Colonic mucosa (tissue), 4 donors: ENCODE measurements at regions not wholly inside any gene's neighbourhood (a gene's known extent, or its start where the extent isn't known, plus 50 kb on each side); places are given as distances from the start of the nearest gene placed in this dataset.

Experiments used
- DNase-seq: peaks from one replicate; pipeline ENCODE4 v3.0.0-alpha.2; 2020
- H3K27ac ChIP-seq: fragments of 200-600 bp; one replicate; pipeline ENCODE4 v1.8.0; 2021
- H3K27me3 ChIP-seq: fragments of 200-600 bp; one replicate; pipeline ENCODE4 v1.8.0; 2021
- H3K36me3 ChIP-seq: fragments of 200-600 bp; one replicate; pipeline ENCODE4 v1.8.0; 2021
- H3K4me1 ChIP-seq: fragments of 200-600 bp; one replicate; pipeline ENCODE4 v1.8.0; 2021; ENCODE audit warnings: mild to moderate bottlenecking
- H3K4me3 ChIP-seq: fragments of 200-600 bp; one replicate; pipeline ENCODE4 v1.8.0; 2021
- H3K9ac ChIP-seq, 2 donors: one replicate each; pipeline ENCODE4 v1.7.0; 2013; ENCODE audit warnings: control low read depth in 2 of 2, low read depth in 2 of 2, low read length in 2 of 2
- H3K9me3 ChIP-seq: fragments of 200-600 bp; one replicate; pipeline ENCODE4 v1.8.0; 2021
- CTCF ChIP-seq: fragments of 200-600 bp; IDR thresholded peaks from one replicate; pipeline ENCODE4 v1.8.0; 2022; ENCODE audit warnings: antibody characterized with exemption, mild to moderate bottlenecking
- intact Hi-C: fragments of 100-400 bp; cut with DNase I; formaldehyde crosslinking; loops from one replicate; pipeline ENCODE4 v1.14.1; 2022
- donor health status: healthy.
- donor health status: DM: no; HTN: no; CAD: no.
- donor health status: DM: no; HTN: no; CAD: no.

- Histone ChIP-seq H3K4me3 (no peak overlapping the region), H3K27ac (no peak overlapping the region), H3K9ac (no peak overlapping the region), H3K9me3 (no peaks in the 10 kb centered on the region), H3K27me3 (no peaks in the 10 kb centered on the region), H3K36me3 (no peaks in the 10 kb centered on the region), H3K4me1 (no peaks in the 10 kb centered on the region)
- DNase-seq: no peak
- no peak for TF ChIP-seq CTCF
- intact Hi-C loops: no loop called here
Observed at GRCh38 chr12:58629376-58629775, 290.9 kb downstream of the LRIG3 start.

DNA sequence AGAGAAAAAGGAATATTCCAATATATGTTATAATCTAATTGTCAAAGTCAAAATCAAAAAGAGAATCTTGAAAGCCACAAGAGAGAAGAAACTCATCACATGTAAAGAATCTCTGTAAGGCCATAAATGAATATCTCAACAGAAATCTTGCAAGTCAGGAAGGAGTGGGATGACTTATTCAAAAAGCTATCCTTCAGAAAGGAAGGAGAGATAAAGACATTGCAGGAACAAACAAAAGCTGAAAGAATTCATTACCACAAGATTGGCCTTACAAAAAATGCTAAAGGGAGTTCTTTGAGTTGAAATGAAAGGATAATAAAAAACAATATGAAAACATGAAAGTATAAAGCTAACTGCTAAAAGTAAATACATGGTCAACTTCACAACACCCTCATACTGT lies 286.8 kb downstream of the LRIG3 start:
- Histone ChIP-seq H3K27me3 (no peaks in the 10 kb centered on the region), H3K9me3 (no peaks in the 10 kb centered on the region), H3K36me3 (no peaks in the 10 kb centered on the region), H3K4me1 (no peaks in the 10 kb centered on the region), H3K27ac (no peak overlapping the region), H3K9ac (no peak overlapping the region), H3K4me3 (no peak overlapping the region)
- no peak for TF ChIP-seq CTCF
- intact Hi-C loops: no loop called here
- no peak for DNase-seq

DNA sequence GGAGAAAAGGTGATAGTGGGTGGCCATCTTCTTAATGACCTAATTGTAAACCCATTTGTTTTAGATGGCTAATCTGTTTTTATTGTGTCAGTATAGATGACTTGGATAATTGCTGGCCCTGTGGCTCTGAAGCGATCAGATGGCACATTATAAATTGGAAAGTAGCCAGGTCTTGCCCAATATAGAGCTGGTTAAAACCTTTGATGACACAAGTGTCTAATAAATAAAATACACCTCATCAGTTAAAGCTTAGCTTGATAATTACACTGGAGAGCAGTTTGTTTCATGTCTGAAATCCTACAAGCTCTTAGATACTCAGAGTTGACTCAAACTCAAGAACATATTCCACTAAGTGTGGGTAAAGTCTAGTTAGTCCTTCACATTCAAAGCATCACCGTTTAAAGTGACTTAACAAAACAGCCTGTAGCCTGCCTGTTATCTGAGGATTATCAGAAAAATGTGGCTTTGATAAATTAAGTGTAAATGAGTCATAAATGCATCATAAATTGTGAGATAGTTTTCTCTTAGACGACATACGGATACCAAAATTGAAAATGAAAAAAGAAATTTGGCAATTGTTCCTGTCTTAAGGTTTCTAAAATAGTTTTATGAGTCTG lies 280.9 kb downstream of the LRIG3 start:
- DNase-seq: no peak
- Histone ChIP-seq H3K36me3 (no peaks in the 10 kb centered on the region), H3K27ac (no peak overlapping the region), H3K4me1 (no peaks in the 10 kb centered on the region), H3K9me3 (no peaks in the 10 kb centered on the region), H3K9ac (no peak overlapping the region), H3K4me3 (no peak overlapping the region), H3K27me3 (no peaks in the 10 kb centered on the region)
- no peak for TF ChIP-seq CTCF
- intact Hi-C loops: no loop called here

DNA sequence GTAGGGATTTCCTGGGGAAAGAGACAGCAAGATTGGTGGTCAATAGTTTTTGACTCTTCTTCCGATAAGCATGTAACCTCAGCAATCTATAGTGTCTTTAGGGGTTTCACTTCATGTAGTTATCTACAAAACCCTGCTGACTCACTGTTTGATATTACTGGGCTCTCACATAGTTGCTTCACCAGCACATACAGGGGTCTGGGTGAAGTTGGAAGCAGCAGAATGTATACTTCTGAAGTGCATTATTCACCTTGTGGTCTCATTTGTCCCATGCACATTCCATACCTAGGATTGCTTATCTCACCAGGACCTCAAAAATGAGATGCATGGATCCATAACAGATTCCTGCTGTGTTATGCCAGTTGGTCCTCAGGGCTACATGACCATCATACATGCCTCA lies 280.0 kb downstream of the LRIG3 start:
- Histone ChIP-seq H3K27me3 (no peaks in the 10 kb centered on the region), H3K4me3 (no peak overlapping the region), H3K9me3 (no peaks in the 10 kb centered on the region), H3K9ac (no peak overlapping the region), H3K27ac (no peak overlapping the region), H3K4me1 (no peaks in the 10 kb centered on the region), H3K36me3 (no peaks in the 10 kb centered on the region)
- no peak for DNase-seq
- intact Hi-C loops: no loop called here
- no peak for TF ChIP-seq CTCF

DNA sequence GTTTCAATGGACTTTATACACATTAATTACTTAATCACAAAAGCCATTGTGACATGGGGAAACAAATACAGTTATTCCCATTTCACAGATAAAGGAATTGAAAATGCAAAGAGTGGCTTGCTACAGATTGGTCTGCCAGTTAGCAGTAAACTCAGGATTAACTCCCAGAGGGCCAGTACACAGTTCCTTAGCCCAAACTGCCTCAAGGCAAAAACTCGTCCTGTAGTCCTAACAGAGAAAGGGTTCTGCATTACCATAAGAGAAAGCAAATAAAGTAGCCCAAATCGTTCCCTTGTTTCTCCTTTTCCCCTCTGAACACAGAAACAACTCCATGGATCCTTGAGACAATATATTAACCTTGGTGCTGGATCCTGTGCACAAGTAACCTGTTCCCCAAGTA lies 274.4 kb downstream of the LRIG3 start:
- Histone ChIP-seq H3K36me3 (no peaks in the 10 kb centered on the region), H3K9me3 (no peaks in the 10 kb centered on the region), H3K4me1 (no peaks in the 10 kb centered on the region), H3K27me3 (no peaks in the 10 kb centered on the region), H3K9ac (no peak overlapping the region), H3K27ac (no peak overlapping the region), H3K4me3 (no peak overlapping the region)
- intact Hi-C loops: no loop called here
- TF ChIP-seq CTCF: no peak
- DNase-seq: no peak
